GM12892 (cell line): ENCODE measurements at regions not wholly inside any gene's neighbourhood (a gene's known extent, or its start where the extent isn't known, plus 50 kb on each side); places are given as distances from the start of the nearest gene placed in this dataset.

Source experiments
- POLR2A ChIP-seq: IDR thresholded peaks from 2 replicates; pipeline ENCODE4 v1.6.1; 2011; ENCODE audit warnings: low read depth, low read length, control low read depth
- POLR2AphosphoS5 ChIP-seq: IDR thresholded peaks from 2 replicates; pipeline ENCODE4 v1.6.1; 2011; ENCODE audit warnings: low read depth, low read length, control low read depth
- TAF1 ChIP-seq: IDR thresholded peaks from 2 replicates; pipeline ENCODE4 v1.6.1; 2011; ENCODE audit warnings: low read depth, mild to moderate bottlenecking, control low read depth, low read length, borderline replicate concordance

DNA sequence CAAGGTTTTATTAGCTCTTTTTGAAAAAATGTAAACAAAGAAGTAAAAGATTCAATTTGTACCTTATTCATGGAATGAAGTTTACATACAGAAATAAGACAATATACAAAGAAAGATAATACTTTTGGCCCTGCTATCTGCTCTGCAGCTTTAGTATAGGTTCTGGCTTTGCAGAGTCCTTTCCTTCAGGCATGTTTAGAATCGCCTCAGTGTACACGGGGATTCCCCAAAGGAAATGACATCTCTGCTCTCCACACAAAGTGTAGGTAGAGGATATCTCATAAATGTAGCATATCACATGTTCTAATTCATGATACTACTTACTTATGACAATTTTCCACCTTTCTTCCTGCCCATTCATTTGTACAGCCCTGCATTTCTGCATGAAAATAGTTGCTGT, 222.6 kb upstream of the DPYD start:
- TF ChIP-seq POLR2A (no peak), POLR2AphosphoS5 (no peak), TAF1 (no peak)
